ENCODE measurements at regions not wholly inside any gene's neighbourhood (a gene's known extent, or its start where the extent isn't known, plus 50 kb on each side); places are given as distances from the start of the nearest gene placed in this dataset.
"Not testable (repeated sequence)": the region's sequence is repeated elsewhere in the genome, so short reads cannot be mapped to it uniquely, and the experiment has no call there.

GRCh38 chr21:27548486-27548885 lies 581.6 kb upstream of the ADAMTS5 start:
- no peak overlapping the region for H3K4me3 ChIP-seq (ENCODE audit: low read length)

GRCh38 chr21:27545754-27546349 lies 579.0 kb upstream of the ADAMTS5 start:
- no peaks in the 10 kb centered on the region for H3K4me1 Mint-ChIP-seq
- H3K9me3 ChIP-seq (ENCODE audit: control insufficient read depth, low read length), result no peaks in the 10 kb centered on the region
- no peak overlapping the region for H3K4me3 Mint-ChIP-seq
- H3K9me3 Mint-ChIP-seq, result peaks cover 3% of the 10 kb centered on the region
- H3K27me3 ChIP-seq (ENCODE audit: control insufficient read depth, insufficient read depth, low read length, poor library complexity, severe bottlenecking), result no peaks in the 10 kb centered on the region
- no peak for TF ChIP-seq CTCF (conservative IDR thresholded peaks at IDR 0.05)
- WGBS, 2 experiments (ENCODE audit: insufficient coverage in 1 of 2, insufficient read length in 1 of 2), result 94% methylated on average over 3 of the region's 4 CpGs; no CpG with 5 or more reads in 1 of the 2 experiments
- H3K9ac ChIP-seq (ENCODE audit: extremely low read depth, low read length, poor library complexity, severe bottlenecking), result no peak overlapping the region
- H3K27ac ChIP-seq (ENCODE audit: low read depth, low read length), result no peak overlapping the region
- H3K4me3 ChIP-seq (ENCODE audit: low read length), result no peak overlapping the region
- H3K27me3 Mint-ChIP-seq (ENCODE audit: insufficient read depth), result no peaks in the 10 kb centered on the region
- no peaks in the 10 kb centered on the region for H3K36me3 Mint-ChIP-seq (ENCODE audit: low read depth)
- no peaks in the 10 kb centered on the region for H3K36me3 ChIP-seq (ENCODE audit: control insufficient read depth, insufficient read depth, low read length)
- H3K4me1 ChIP-seq (ENCODE audit: control insufficient read depth, insufficient read depth, low read length), result no peaks in the 10 kb centered on the region
- H3K27ac Mint-ChIP-seq, result no peak overlapping the region
- no peak for DNase-seq

More at GRCh38 chr21:27548486-27548885, 581.6 kb upstream of the ADAMTS5 start:
- H3K27me3 Mint-ChIP-seq (ENCODE audit: insufficient read depth), result no peaks in the 10 kb centered on the region
- H3K27me3 ChIP-seq (ENCODE audit: control insufficient read depth, insufficient read depth, low read length, poor library complexity, severe bottlenecking), result no peaks in the 10 kb centered on the region
- H3K36me3 ChIP-seq (ENCODE audit: control insufficient read depth, insufficient read depth, low read length), result no peaks in the 10 kb centered on the region
- no peaks in the 10 kb centered on the region for H3K4me1 Mint-ChIP-seq
- H3K27ac ChIP-seq (ENCODE audit: low read depth, low read length), result no peak overlapping the region
- DNase-seq, result no peak
- H3K4me3 Mint-ChIP-seq, result no peak overlapping the region
- no peak overlapping the region for H3K9ac ChIP-seq (ENCODE audit: extremely low read depth, low read length, poor library complexity, severe bottlenecking)
- H3K36me3 Mint-ChIP-seq (ENCODE audit: low read depth), result peaks cover 8% of the 10 kb centered on the region
- WGBS, 2 experiments (ENCODE audit: insufficient coverage in 1 of 2, insufficient read length in 1 of 2), result 92 to 96% methylated on average over 3 to 4 of the region's 4 CpGs
- no peak overlapping the region for H3K27ac Mint-ChIP-seq
- H3K4me1 ChIP-seq (ENCODE audit: control insufficient read depth, insufficient read depth, low read length), result no peaks in the 10 kb centered on the region
- TF ChIP-seq CTCF (conservative IDR thresholded peaks at IDR 0.05), result no peak
- H3K9me3 Mint-ChIP-seq, result peaks cover 20% of the 10 kb centered on the region
- peaks cover 10% of the 10 kb centered on the region for H3K9me3 ChIP-seq (ENCODE audit: control insufficient read depth, low read length)

- not testable (repeated sequence) for H3K4me3 Mint-ChIP-seq; H3K9me3 Mint-ChIP-seq; H3K27ac ChIP-seq (ENCODE audit: low read depth, low read length); H3K27me3 ChIP-seq (ENCODE audit: control insufficient read depth, insufficient read depth, low read length, poor library complexity, severe bottlenecking); H3K27ac Mint-ChIP-seq; DNase-seq; H3K9me3 ChIP-seq (ENCODE audit: control insufficient read depth, low read length); H3K27me3 Mint-ChIP-seq (ENCODE audit: insufficient read depth); H3K36me3 ChIP-seq (ENCODE audit: control insufficient read depth, insufficient read depth, low read length); H3K4me1 ChIP-seq (ENCODE audit: control insufficient read depth, insufficient read depth, low read length); H3K36me3 Mint-ChIP-seq (ENCODE audit: low read depth); H3K4me3 ChIP-seq (ENCODE audit: low read length); H3K9ac ChIP-seq (ENCODE audit: extremely low read depth, low read length, poor library complexity, severe bottlenecking); H3K4me1 Mint-ChIP-seq
- WGBS, 2 experiments (ENCODE audit: insufficient coverage in 1 of 2, insufficient read length in 1 of 2), result 80 to 93% methylated on average over 1 of the region's 1 CpG
These were observed 575.2 kb upstream of the ADAMTS5 start for GRCh38 chr21:27542126-27542525.

GRCh38 chr21:27536319-27536718 lies 569.4 kb upstream of the ADAMTS5 start:
- TF ChIP-seq CTCF (conservative IDR thresholded peaks at IDR 0.05), result no peak
- Histone ChIP-seq H3K36me3 (ENCODE audit: control insufficient read depth, insufficient read depth, low read length) (no peaks in the 10 kb centered on the region), H3K9ac (ENCODE audit: extremely low read depth, low read length, poor library complexity, severe bottlenecking) (no peak overlapping the region), H3K27me3 (ENCODE audit: control insufficient read depth, insufficient read depth, low read length, poor library complexity, severe bottlenecking) (no peaks in the 10 kb centered on the region), H3K4me3 (ENCODE audit: low read length) (no peak overlapping the region), H3K27ac (ENCODE audit: low read depth, low read length) (no peak overlapping the region), H3K4me1 (ENCODE audit: control insufficient read depth, insufficient read depth, low read length) (no peaks in the 10 kb centered on the region), H3K9me3 (ENCODE audit: control insufficient read depth, low read length) (no peaks in the 10 kb centered on the region)
- Mint-ChIP-seq H3K36me3 (ENCODE audit: low read depth) (no peaks in the 10 kb centered on the region), H3K4me3 (no peak overlapping the region), H3K27ac (no peak overlapping the region), H3K27me3 (ENCODE audit: insufficient read depth) (no peaks in the 10 kb centered on the region), H3K9me3 (no peaks in the 10 kb centered on the region), H3K4me1 (peaks cover 6% of the 10 kb centered on the region)
- WGBS, 2 experiments (ENCODE audit: insufficient coverage in 1 of 2, insufficient read length in 1 of 2), result 78 to 94% methylated on average over 1 to 3 of the region's 3 CpGs
- no peak for DNase-seq

Data from endodermal cell (in vitro differentiated cells).